ENCODE measurements at regions not wholly inside any gene's neighbourhood (a gene's known extent, or its start where the extent isn't known, plus 50 kb on each side); places are given as distances from the start of the nearest gene placed in this dataset.

DNA sequence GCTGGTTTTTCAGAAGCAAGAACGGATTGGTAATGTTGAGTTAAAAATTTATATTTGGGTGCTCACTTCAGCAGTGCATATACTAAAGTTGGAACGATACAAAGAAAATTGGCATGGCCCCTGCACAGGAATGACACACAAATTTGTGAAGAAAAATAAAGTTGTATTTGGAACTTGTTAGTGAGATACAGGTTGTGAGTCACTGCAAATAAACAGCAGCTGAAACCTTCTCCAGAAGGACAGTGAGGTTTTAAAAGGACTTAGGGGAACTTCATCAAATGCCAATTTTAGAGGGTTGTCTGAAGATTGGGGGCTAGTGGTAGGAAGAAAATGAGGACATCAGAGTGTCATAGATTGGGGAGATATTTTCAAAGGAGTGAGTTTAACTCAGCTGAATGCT, 79.7 kb upstream of the ELOVL6 start:
- no peak for DNase-seq (ENCODE audit: low read depth)

- DNase-seq (ENCODE audit: low read depth), result peak; percentile 77
Observed at GRCh38 chr4:110275871-110276270, 77.5 kb upstream of the ELOVL6 start.

DNA sequence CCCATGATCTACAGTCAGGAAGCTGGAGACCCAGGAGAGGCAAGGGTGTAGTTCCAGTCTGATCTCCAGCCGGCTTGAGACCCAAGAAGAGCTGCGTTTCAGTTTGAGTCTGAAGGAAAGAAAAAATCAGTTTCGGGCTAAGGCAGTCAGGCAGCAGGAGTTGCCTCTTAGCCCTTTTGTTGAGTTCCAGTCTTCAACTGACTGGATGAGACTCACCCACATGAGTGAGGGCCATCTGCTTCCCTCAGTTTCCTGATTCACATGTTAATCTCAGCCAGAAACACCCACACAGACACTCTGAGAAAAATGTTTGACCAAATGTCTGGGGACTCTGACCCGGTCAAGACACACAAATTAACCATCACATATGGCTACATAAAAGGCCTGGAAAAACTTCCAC, 73.6 kb upstream of the ELOVL6 start:
- DNase-seq (ENCODE audit: low read depth), result no peak

DNA sequence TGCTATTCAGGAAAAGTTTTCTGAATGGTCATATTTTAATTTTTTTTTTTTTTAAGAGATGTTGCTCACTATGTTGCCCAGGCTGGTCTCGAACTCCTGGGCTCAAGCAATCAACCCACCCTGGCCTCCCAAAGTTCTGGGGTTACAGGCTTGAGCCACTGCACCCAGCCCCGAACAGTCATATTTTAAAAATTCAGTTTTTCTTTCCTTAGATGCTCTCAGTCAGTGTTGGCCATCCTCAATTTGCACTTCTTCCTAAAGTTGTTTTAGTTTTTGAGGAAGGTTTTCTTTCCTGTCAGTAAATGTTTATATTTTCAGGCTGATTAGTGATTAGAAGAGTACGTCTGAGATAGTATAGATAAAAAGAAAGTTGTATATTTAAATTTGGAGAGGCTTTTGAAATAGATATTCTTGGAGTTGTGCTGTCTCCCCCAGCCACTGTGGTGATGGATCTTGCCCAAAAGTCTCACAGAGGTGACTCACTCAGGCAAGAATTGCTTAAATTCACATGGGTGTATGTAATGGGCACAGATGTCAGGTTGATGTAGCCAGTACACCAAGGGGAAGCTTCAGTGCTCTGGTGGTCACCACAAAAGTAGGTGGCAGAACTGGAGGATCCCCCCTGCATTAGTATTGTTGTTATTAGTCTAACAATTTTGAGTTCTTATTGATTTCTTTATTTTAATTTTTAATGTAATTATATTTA, 72.2 kb upstream of the ELOVL6 start:
- DNase-seq (ENCODE audit: low read depth), result peak; percentile 72

DNA sequence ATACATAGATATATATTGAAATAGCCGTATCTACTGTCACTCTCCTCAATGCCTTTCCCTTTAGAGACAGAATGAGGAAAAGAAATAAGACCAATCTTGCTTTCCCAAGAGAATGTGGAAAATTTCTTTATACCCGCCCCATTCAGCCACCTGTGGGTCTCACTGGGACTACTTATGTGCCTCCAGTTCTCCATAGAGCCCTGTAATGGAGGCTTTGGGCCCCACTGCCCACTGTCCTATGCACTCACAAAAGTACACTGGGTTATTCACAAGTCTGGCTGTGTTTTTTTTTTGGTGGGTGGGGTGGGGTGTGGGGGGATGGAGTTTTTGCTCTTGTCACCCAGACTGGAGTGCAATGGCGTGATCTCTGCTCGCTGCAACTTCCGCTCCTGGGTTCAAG, 70.4 kb upstream of the ELOVL6 start:
- no peak for DNase-seq (ENCODE audit: low read depth)

DNA sequence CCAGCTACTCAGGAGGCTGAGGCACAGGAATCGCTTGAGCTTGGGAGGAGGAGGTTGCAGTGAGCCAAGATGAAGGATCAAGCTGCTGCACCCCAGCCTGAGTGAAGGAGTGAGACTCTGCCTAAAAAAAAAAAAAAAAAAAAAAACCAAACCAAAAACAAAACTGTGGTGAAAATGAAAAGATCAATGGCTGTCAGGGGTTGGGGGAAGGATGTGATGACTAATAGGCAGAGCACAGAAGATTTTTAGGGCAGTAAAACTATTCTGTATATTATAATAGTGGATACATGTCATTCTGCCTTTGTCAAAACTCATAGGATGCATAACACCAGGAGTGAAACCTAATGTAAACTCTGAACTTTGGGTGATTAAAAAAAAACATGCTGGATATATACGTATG, 69.9 kb upstream of the ELOVL6 start:
- DNase-seq (ENCODE audit: low read depth), result no peak

GRCh38 chr4:110266136-110266535, 67.7 kb upstream of the ELOVL6 start:
- DNase-seq (ENCODE audit: low read depth), result no peak

GRCh38 chr4:110265001-110265400, 66.6 kb upstream of the ELOVL6 start:
- DNase-seq (ENCODE audit: low read depth), result no peak

GRCh38 chr4:110260299-110260698, 61.9 kb upstream of the ELOVL6 start:
- DNase-seq (ENCODE audit: low read depth), result no peak

GRCh38 chr4:110250023-110250387, 51.6 kb upstream of the ELOVL6 start:
- no peak for DNase-seq (ENCODE audit: low read depth)

- no peak for DNase-seq (ENCODE audit: low read depth)
Observed at GRCh38 chr4:110248831-110249253, 50.4 kb upstream of the ELOVL6 start.
